Uterus (tissue), 2 donors: ENCODE measurements at regions not wholly inside any gene's neighbourhood (a gene's known extent, or its start where the extent isn't known, plus 50 kb on each side); places are given as distances from the start of the nearest gene placed in this dataset.

Experiments used
- CTCF ChIP-seq, 4 experiments: fragments of 200-600 bp in 2 of 4; fragments of 450-650 bp in 2 of 4; sonication (generic) in 2 of 4; IDR thresholded peaks; one replicate each; pipeline ENCODE4 v1.5.1; 2016 to 2019; ENCODE audit warnings: antibody characterized with exemption in 4 of 4, mild to moderate bottlenecking in 2 of 4, moderate library complexity in 1 of 4
- POLR2A ChIP-seq, 2 donors: fragments of 450-650 bp; IDR thresholded peaks; one replicate each; pipeline ENCODE4 v1.6.1; 2016; ENCODE audit warnings: antibody characterized with exemption in 2 of 2, mild to moderate bottlenecking in 1 of 2, moderate library complexity in 1 of 2

GRCh38 chr12:124098887-124099286, 125.9 kb downstream of the ZNF664 start:
- TF ChIP-seq POLR2A (IDR thresholded peaks at IDR 0.05) (no peak), CTCF (IDR thresholded peaks at IDR 0.05) (no peak)
